ENCODE measurements at regions not wholly inside any gene's neighbourhood (a gene's known extent, or its start where the extent isn't known, plus 50 kb on each side); places are given as distances from the start of the nearest gene placed in this dataset.

GRCh38 chr3:74346896-74347295 lies 267.6 kb downstream of the CNTN3 start:
- DNase-seq: no peak

- no peak for DNase-seq
Measured at GRCh38 chr3:74345701-74346100, 268.8 kb downstream of the CNTN3 start.

GRCh38 chr3:74344865-74345440 lies 269.5 kb downstream of the CNTN3 start:
- no peak for DNase-seq

- DNase-seq: no peak
Measured at GRCh38 chr3:74343391-74343790, 271.1 kb downstream of the CNTN3 start.

- DNase-seq: no peak
Measured at GRCh38 chr3:74338998-74339397, 275.5 kb downstream of the CNTN3 start.

GRCh38 chr3:74332165-74332564 lies 282.3 kb downstream of the CNTN3 start:
- no peak for DNase-seq

- DNase-seq: no peak
Measured at GRCh38 chr3:74331711-74332110, 282.7 kb downstream of the CNTN3 start.

GRCh38 chr3:74329096-74329495 lies 285.4 kb downstream of the CNTN3 start:
- no peak for DNase-seq

- no peak for DNase-seq
Measured at GRCh38 chr3:74328435-74328834, 286.0 kb downstream of the CNTN3 start.

GRCh38 chr3:74315291-74315690 lies 299.2 kb downstream of the CNTN3 start:
- no peak for DNase-seq

- DNase-seq: no peak
Measured at GRCh38 chr3:74314696-74315095, 299.8 kb downstream of the CNTN3 start.

- no peak for DNase-seq
Measured at GRCh38 chr3:74309716-74310115, 304.7 kb downstream of the CNTN3 start.

- DNase-seq: no peak
Measured at GRCh38 chr3:74304424-74304823, 310.0 kb downstream of the CNTN3 start.

GRCh38 chr3:74303711-74304110 lies 310.7 kb downstream of the CNTN3 start:
- DNase-seq: no peak

- DNase-seq: no peak
Measured at GRCh38 chr3:74302969-74303368, 311.5 kb downstream of the CNTN3 start.

- DNase-seq: no peak
Measured at GRCh38 chr3:74302281-74302680, 312.2 kb downstream of the CNTN3 start.

- no peak for DNase-seq
Measured at GRCh38 chr3:74301056-74301455, 313.4 kb downstream of the CNTN3 start.

- DNase-seq: no peak
Measured at GRCh38 chr3:74295479-74295878, 319.0 kb downstream of the CNTN3 start.

- DNase-seq: no peak
Measured at GRCh38 chr3:74288761-74289160, 325.7 kb downstream of the CNTN3 start.

- DNase-seq: no peak
Measured at GRCh38 chr3:74287557-74287956, 326.9 kb downstream of the CNTN3 start.

GRCh38 chr3:74282202-74282601 lies 332.3 kb downstream of the CNTN3 start:
- DNase-seq: no peak

- DNase-seq: no peak
Measured at GRCh38 chr3:74281705-74282104, 332.8 kb downstream of the CNTN3 start.

- no peak for DNase-seq
Measured at GRCh38 chr3:74273555-74274402, 340.7 kb downstream of the CNTN3 start.

- DNase-seq: no peak
Measured at GRCh38 chr3:74273091-74273490, 341.4 kb downstream of the CNTN3 start.

- DNase-seq: no peak
Measured at GRCh38 chr3:74271541-74271940, 342.9 kb downstream of the CNTN3 start.
